Activated CD8-positive, alpha-beta memory T cell treated with anti-CD3 and anti-CD28 coated beads, Interleukin-2, amount 50 U/mL, for 48 hours (primary cell): ENCODE measurements at regions not wholly inside any gene's neighbourhood (a gene's known extent, or its start where the extent isn't known, plus 50 kb on each side); places are given as distances from the start of the nearest gene placed in this dataset.

Experiments used
- DNase-seq: peaks from one replicate; pipeline ENCODE4 v3.0.0-alpha.2; 2020

- no peak for DNase-seq
Observed at GRCh38 chr18:34650121-34650545, 60.0 kb upstream of the DTNA start.

GRCh38 chr18:34651586-34652369 lies 58.3 kb upstream of the DTNA start:
- no peak for DNase-seq

GRCh38 chr18:34655131-34655530 lies 55.0 kb upstream of the DTNA start:
- DNase-seq, result no peak

- no peak for DNase-seq
Observed at GRCh38 chr18:34657860-34658500, 52.1 kb upstream of the DTNA start.

- DNase-seq, result no peak
Observed at GRCh38 chr18:34659579-34660517, 50.2 kb upstream of the DTNA start.
